ENCODE measurements at regions not wholly inside any gene's neighbourhood (a gene's known extent, or its start where the extent isn't known, plus 50 kb on each side); places are given as distances from the start of the nearest gene placed in this dataset.
A peak's percentile ranks its signal among the peaks of the same experiment; 100 is the strongest.

DNA sequence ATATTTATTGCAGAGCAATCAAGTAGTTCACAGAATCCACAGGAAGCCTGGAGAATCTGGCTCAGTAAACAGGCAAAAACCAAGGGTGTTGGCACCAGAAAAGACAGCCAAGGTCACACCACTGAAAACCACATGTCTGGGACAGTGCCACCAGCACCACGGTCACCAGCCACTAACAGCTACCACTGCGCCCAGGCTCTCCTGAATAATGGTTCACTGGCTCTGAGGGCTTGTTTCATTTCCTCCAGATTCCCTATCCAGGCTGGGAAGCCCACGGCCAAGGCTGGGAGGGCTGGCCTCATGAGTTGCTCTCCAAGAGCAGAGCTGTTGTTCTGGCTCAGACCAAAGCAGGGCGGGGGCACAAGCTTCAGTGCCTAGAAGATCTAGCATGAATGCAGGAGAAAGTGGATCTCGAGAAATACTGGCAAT, 54.5 kb upstream of the PTGFRN start:
- Histone ChIP-seq H4K20me1 (ENCODE audit: insufficient read depth, low read length) (no peaks in the 10 kb centered on the region), H3K4me2 (replicated peaks; ENCODE audit: extremely low read depth, low read length, poor library complexity, severe bottlenecking) (peak overlapping the region; percentile 74), H3K9me3 (replicated peaks in 1 of 2; ENCODE audit: control insufficient read depth in 1 of 2, insufficient read depth in 1 of 2, low read length in 2 of 2) (no peaks in the 10 kb centered on the region), H3K36me3 (replicated peaks in 1 of 2; ENCODE audit: control insufficient read depth in 1 of 2, insufficient read depth in 2 of 2, low read length in 2 of 2) (no peaks in the 10 kb centered on the region), H3K27me3 (ENCODE audit: control insufficient read depth in 2 of 2, insufficient read depth in 2 of 2, low read length in 2 of 2) (no peaks in the 10 kb centered on the region), H3K79me2 (ENCODE audit: insufficient read depth, low read length) (no peaks in the 10 kb centered on the region), H2AFZ (ENCODE audit: insufficient read depth, low read depth, low read length, poor library complexity, severe bottlenecking) (no peak overlapping the region), H3K4me3 (replicated peaks in 1 of 3; ENCODE audit: low read depth in 2 of 3, low read length in 3 of 3) (peak overlapping the region in 1 of 3 experiments; percentile 66), H3K9ac (ENCODE audit: insufficient read depth, low read length, poor library complexity, severe bottlenecking) (no peak overlapping the region), H3K4me1 (ENCODE audit: control insufficient read depth in 1 of 2, insufficient read depth in 2 of 2, low read length in 2 of 2) (peaks cover 25 to 29% of the 10 kb centered on the region in 2 donors), H3K27ac (ENCODE audit: low read depth in 1 of 2, low read length in 2 of 2) (peak overlapping the region in 1 of 2 donors; percentile 27)
- DNase-seq: no peak
- no peak overlapping the region for H3K4me3 Mint-ChIP-seq
- no peak overlapping the region for H3K27ac Mint-ChIP-seq
- no peaks in the 10 kb centered on the region for H3K36me3 Mint-ChIP-seq
- TF ChIP-seq, protein P1, sequence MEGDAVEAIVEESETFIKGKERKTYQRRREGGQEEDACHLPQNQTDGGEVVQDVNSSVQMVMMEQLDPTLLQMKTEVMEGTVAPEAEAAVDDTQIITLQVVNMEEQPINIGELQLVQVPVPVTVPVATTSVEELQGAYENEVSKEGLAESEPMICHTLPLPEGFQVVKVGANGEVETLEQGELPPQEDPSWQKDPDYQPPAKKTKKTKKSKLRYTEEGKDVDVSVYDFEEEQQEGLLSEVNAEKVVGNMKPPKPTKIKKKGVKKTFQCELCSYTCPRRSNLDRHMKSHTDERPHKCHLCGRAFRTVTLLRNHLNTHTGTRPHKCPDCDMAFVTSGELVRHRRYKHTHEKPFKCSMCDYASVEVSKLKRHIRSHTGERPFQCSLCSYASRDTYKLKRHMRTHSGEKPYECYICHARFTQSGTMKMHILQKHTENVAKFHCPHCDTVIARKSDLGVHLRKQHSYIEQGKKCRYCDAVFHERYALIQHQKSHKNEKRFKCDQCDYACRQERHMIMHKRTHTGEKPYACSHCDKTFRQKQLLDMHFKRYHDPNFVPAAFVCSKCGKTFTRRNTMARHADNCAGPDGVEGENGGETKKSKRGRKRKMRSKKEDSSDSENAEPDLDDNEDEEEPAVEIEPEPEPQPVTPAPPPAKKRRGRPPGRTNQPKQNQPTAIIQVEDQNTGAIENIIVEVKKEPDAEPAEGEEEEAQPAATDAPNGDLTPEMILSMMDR (IDR thresholded peaks at IDR 0.05): no peak
- peaks cover 0 to 5% (median 0%) of the 10 kb centered on the region in 7 donors for H3K9me3 Mint-ChIP-seq
- WGBS (ENCODE audit: insufficient coverage): 33% methylated on average over 3 of the region's 5 CpGs
- H3K27me3 Mint-ChIP-seq (ENCODE audit: low read depth in 3 of 3): peaks cover 0 to 1% (median 0%) of the 10 kb centered on the region in 3 donors
- intact Hi-C loops (cut with micrococcal nuclease): no loop called here
- peaks cover 28% of the 10 kb centered on the region for H3K4me1 Mint-ChIP-seq

DNA sequence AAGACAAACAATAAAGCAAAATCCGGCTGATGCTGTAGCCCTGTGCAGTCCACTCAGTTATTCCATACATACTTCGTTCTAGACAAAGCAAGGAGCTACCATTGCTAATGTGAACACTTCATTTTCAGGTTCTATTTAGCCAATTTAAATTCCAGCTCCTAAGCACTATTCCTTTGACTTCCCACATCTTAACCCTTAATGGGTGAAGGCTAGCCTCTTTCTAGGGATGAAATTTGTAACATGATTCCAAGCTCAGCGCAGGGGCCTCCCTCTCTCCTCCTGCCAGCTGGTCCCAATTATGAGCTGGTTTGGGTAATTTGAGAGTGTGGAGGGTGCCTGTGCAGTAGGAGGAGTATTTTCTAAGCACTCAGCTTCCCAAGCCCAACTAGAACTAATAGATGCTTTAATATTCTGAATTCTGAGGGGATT, 53.9 kb upstream of the PTGFRN start:
- TF ChIP-seq, protein P1 (IDR thresholded peaks at IDR 0.05): no peak
- Histone ChIP-seq H3K9me3 (replicated peaks in 1 of 2; ENCODE audit: control insufficient read depth in 1 of 2, insufficient read depth in 1 of 2, low read length in 2 of 2) (no peaks in the 10 kb centered on the region), H3K4me2 (replicated peaks; ENCODE audit: extremely low read depth, low read length, poor library complexity, severe bottlenecking) (no peak overlapping the region), H3K27me3 (ENCODE audit: control insufficient read depth in 2 of 2, insufficient read depth in 2 of 2, low read length in 2 of 2) (no peaks in the 10 kb centered on the region), H3K4me3 (replicated peaks in 1 of 3; ENCODE audit: low read depth in 2 of 3, low read length in 3 of 3) (no peak overlapping the region), H3K27ac (ENCODE audit: low read depth in 1 of 2, low read length in 2 of 2) (no peak overlapping the region), H3K36me3 (replicated peaks in 1 of 2; ENCODE audit: control insufficient read depth in 1 of 2, insufficient read depth in 2 of 2, low read length in 2 of 2) (no peaks in the 10 kb centered on the region), H2AFZ (ENCODE audit: insufficient read depth, low read depth, low read length, poor library complexity, severe bottlenecking) (no peak overlapping the region), H3K9ac (ENCODE audit: insufficient read depth, low read length, poor library complexity, severe bottlenecking) (no peak overlapping the region), H3K4me1 (ENCODE audit: control insufficient read depth in 1 of 2, insufficient read depth in 2 of 2, low read length in 2 of 2) (peaks cover 25 to 29% of the 10 kb centered on the region in 2 donors), H4K20me1 (ENCODE audit: insufficient read depth, low read length) (no peaks in the 10 kb centered on the region), H3K79me2 (ENCODE audit: insufficient read depth, low read length) (no peaks in the 10 kb centered on the region)
- Mint-ChIP-seq H3K9me3 (peaks cover 0 to 5% (median 0%) of the 10 kb centered on the region in 7 donors), H3K4me3 (no peak overlapping the region), H3K36me3 (no peaks in the 10 kb centered on the region), H3K27me3 (ENCODE audit: low read depth in 3 of 3) (peaks cover 1 to 3% (median 1%) of the 10 kb centered on the region in 3 donors), H3K27ac (peak overlapping the region in 1 of 7 donors; percentile 68), H3K4me1 (peaks cover 31% of the 10 kb centered on the region)
- no CpG with 5 or more reads among the region's 3 CpGs for WGBS (ENCODE audit: insufficient coverage)
- intact Hi-C loops (cut with micrococcal nuclease): no loop called here
- no peak for DNase-seq

All from CD14-positive monocyte (primary cell).